Peyer's patch (tissue), 4 donors: ENCODE measurements at regions not wholly inside any gene's neighbourhood (a gene's known extent, or its start where the extent isn't known, plus 50 kb on each side); places are given as distances from the start of the nearest gene placed in this dataset.
"Not testable (repeated sequence)": the region's sequence is repeated elsewhere in the genome, so short reads cannot be mapped to it uniquely, and the experiment has no call there.

Experiments
- POLR2A ChIP-seq, 2 donors: fragments of 450-650 bp; IDR thresholded peaks; one replicate each; pipeline ENCODE4 v1.5.1; 2017; ENCODE audit warnings: antibody characterized with exemption in 2 of 2, mild to moderate bottlenecking in 2 of 2, moderate library complexity in 2 of 2
- TF ChIP-seq, protein P1 (sequence below), 6 experiments: fragments of 450-650 bp in 4 of 6; fragments of 200-600 bp in 2 of 6; sonication (generic) in 1 of 6; IDR thresholded peaks; one replicate each; pipeline ENCODE4 v1.5.1; 2017 to 2019; ENCODE audit warnings: antibody characterized with exemption in 6 of 6, mild to moderate bottlenecking in 3 of 6, moderate library complexity in 1 of 6

DNA sequence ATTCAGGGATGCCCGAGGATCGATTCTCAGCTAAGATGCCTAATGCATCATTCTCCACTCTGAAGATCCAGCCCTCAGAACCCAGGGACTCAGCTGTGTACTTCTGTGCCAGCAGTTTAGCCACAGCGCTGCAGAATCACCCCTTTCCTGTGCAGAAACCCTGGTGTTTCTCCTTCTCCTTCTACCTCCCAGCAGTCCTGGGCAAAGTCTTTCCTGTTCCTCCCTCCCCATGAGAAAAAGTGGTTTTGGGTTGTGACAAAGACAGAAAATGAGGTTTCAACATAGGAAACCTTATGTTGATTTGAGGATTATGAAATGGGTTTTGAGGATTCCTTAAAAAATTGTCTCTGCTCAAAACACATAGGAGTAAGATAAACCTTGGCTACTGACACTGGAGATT, 185.1 kb upstream of the PRSS1 start:
- TF ChIP-seq POLR2A (IDR thresholded peaks at IDR 0.05) = not testable (repeated sequence)
- TF ChIP-seq, protein P1, sequence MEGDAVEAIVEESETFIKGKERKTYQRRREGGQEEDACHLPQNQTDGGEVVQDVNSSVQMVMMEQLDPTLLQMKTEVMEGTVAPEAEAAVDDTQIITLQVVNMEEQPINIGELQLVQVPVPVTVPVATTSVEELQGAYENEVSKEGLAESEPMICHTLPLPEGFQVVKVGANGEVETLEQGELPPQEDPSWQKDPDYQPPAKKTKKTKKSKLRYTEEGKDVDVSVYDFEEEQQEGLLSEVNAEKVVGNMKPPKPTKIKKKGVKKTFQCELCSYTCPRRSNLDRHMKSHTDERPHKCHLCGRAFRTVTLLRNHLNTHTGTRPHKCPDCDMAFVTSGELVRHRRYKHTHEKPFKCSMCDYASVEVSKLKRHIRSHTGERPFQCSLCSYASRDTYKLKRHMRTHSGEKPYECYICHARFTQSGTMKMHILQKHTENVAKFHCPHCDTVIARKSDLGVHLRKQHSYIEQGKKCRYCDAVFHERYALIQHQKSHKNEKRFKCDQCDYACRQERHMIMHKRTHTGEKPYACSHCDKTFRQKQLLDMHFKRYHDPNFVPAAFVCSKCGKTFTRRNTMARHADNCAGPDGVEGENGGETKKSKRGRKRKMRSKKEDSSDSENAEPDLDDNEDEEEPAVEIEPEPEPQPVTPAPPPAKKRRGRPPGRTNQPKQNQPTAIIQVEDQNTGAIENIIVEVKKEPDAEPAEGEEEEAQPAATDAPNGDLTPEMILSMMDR (IDR thresholded peaks at IDR 0.05) = not testable (repeated sequence)
